ENCODE measurements at regions not wholly inside any gene's neighbourhood (a gene's known extent, or its start where the extent isn't known, plus 50 kb on each side); places are given as distances from the start of the nearest gene placed in this dataset.

DNA sequence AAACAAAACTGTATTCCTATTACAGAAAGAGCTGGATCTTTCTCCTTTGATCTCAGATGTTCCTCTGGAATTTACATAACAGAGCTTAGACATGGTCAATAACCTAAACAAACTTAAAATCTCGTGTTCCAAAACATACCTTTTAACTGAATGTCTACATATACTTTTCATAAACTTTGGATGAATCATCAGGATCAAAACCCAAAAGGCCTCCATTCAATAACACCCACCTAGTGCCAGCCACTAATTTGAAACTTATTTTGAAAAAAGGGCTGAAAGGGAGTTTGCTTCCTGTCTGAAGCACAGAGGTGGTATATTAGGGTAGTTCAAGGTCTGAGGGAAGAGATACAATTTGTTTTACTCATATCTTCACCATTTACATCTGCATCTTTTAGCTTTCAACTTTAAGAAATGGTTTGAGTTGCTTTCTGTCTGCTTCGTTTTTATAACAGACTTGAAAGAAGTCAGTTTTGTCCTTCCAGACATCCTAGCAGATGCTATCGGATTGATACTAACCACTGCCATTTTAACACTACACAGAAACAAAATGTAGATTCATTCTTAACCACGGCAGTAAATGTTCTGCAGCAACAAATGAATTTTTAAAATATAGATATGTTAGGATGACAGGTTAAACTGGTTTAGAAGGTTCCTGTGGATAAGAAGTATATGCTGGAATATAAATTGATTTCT is 242.8 kb upstream of the DKK2 start:
- intact Hi-C loops (cut with DNase I): no loop called here
- Histone ChIP-seq H3K4me3 (no peak overlapping the region), H3K27me3 (no peaks in the 10 kb centered on the region), H3K36me3 (no peaks in the 10 kb centered on the region), H3K27ac (no peak overlapping the region), H3K4me1 (no peaks in the 10 kb centered on the region), H3K9me3 (no peaks in the 10 kb centered on the region)
- TF ChIP-seq, protein P1, sequence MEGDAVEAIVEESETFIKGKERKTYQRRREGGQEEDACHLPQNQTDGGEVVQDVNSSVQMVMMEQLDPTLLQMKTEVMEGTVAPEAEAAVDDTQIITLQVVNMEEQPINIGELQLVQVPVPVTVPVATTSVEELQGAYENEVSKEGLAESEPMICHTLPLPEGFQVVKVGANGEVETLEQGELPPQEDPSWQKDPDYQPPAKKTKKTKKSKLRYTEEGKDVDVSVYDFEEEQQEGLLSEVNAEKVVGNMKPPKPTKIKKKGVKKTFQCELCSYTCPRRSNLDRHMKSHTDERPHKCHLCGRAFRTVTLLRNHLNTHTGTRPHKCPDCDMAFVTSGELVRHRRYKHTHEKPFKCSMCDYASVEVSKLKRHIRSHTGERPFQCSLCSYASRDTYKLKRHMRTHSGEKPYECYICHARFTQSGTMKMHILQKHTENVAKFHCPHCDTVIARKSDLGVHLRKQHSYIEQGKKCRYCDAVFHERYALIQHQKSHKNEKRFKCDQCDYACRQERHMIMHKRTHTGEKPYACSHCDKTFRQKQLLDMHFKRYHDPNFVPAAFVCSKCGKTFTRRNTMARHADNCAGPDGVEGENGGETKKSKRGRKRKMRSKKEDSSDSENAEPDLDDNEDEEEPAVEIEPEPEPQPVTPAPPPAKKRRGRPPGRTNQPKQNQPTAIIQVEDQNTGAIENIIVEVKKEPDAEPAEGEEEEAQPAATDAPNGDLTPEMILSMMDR (IDR thresholded peaks at IDR 0.05): no peak
- no peak for ATAC-seq
- DNase-seq: no peak

DNA sequence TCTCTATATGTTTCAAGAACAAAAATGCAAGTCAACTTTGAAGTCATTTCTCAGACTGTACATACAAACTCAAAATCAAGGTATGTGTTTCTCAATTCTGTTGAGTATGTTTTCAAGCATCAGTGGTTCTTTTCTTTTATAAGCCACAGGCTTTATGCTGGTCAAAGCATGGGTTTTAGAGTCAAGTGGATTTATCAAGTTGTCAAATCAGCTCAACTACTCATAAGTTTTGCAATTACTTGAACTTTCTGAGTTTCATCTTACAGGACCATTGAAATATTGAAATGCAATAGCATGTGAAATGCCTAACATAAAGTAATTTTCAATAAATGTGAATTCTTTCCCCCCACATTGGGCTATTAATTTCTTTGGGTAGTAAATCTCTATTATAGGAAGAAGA is 239.9 kb upstream of the DKK2 start:
- DNase-seq: no peak
- no peaks in the 10 kb centered on the region for H3K27me3 ChIP-seq
- H3K36me3 ChIP-seq: no peaks in the 10 kb centered on the region
- no peaks in the 10 kb centered on the region for H3K9me3 ChIP-seq
- ATAC-seq: no peak
- no peak overlapping the region for H3K4me3 ChIP-seq
- intact Hi-C loops (cut with DNase I): no loop called here
- TF ChIP-seq, protein P1 (IDR thresholded peaks at IDR 0.05): no peak
- H3K4me1 ChIP-seq: no peaks in the 10 kb centered on the region
- no peak overlapping the region for H3K27ac ChIP-seq

DNA sequence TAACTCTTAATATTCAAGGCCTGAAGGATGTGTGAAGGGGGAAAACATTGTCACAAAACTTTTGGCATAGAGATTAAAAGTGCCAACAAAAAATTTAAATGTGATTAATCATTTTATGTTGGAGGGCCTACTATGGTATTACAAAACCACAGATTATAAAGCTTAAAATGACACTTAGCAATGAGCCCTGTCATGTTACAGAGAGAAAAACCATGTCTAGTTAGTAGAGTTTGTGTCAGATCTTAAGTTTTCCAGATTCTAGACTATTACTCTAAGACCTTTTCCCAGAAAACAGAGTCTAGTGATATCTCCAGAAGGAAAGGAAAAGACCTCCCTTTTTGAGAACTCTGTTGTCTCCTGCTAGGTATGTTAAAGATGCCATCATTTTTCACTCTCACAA is 239.1 kb upstream of the DKK2 start:
- Histone ChIP-seq H3K4me3 (no peak overlapping the region), H3K4me1 (no peaks in the 10 kb centered on the region), H3K27ac (no peak overlapping the region), H3K36me3 (no peaks in the 10 kb centered on the region), H3K27me3 (no peaks in the 10 kb centered on the region), H3K9me3 (no peaks in the 10 kb centered on the region)
- ATAC-seq: no peak
- TF ChIP-seq, protein P1 (IDR thresholded peaks at IDR 0.05): no peak
- DNase-seq: no peak
- intact Hi-C loops (cut with DNase I): no loop called here

GRCh38 chr4:107270614-107271013 is 234.5 kb upstream of the DKK2 start:
- no peak overlapping the region for H3K27ac ChIP-seq
- no peaks in the 10 kb centered on the region for H3K27me3 ChIP-seq
- DNase-seq (peak in 1 of 4 donors; percentile 43), ATAC-seq (no peak)
- no peaks in the 10 kb centered on the region for H3K9me3 ChIP-seq
- intact Hi-C loops (cut with DNase I): no loop called here
- H3K4me3 ChIP-seq: no peak overlapping the region
- H3K4me1 ChIP-seq: no peaks in the 10 kb centered on the region
- no peaks in the 10 kb centered on the region for H3K36me3 ChIP-seq
- TF ChIP-seq, protein P1 (IDR thresholded peaks at IDR 0.05): no peak

DNA sequence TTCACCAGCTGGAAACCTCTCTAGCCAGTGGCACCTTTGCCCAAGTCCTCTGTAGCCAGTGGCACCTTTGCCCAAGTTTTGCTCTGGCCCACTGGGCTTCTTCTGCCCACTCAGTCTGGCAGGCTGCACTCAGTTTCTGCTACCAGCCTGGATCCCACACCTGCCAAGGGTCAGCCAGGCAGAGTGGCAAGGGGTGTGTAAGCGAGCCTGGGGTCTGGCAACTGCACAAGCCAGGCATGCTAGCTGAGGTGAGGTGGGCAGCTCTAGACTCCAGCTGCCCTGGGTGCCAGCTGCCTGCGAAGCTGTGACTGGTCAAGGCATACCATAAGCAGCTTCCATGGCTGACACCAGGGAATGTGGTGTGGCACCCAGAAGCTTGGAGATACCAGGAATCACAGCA is 233.1 kb upstream of the DKK2 start:
- TF ChIP-seq, protein P1 (IDR thresholded peaks at IDR 0.05): no peak
- H3K27ac ChIP-seq: no peak overlapping the region
- H3K27me3 ChIP-seq: no peaks in the 10 kb centered on the region
- no peak overlapping the region for H3K4me3 ChIP-seq
- H3K4me1 ChIP-seq: no peaks in the 10 kb centered on the region
- no peaks in the 10 kb centered on the region for H3K9me3 ChIP-seq
- DNase-seq: peak in 1 of 4 donors; percentile 45
- no peak for ATAC-seq
- intact Hi-C loops (cut with DNase I): no loop called here
- H3K36me3 ChIP-seq: no peaks in the 10 kb centered on the region
